GM21825 (cell line): ENCODE measurements at regions not wholly inside any gene's neighbourhood (a gene's known extent, or its start where the extent isn't known, plus 50 kb on each side); places are given as distances from the start of the nearest gene placed in this dataset.

Experiments
- ATAC-seq: cut with Tn5 transposase; IDR thresholded peaks from one replicate; pipeline ENCODE4 v1.9.1; 2021; ENCODE audit warnings: mild to moderate bottlenecking, moderate library complexity; ENCODE audit not compliant: unreplicated experiment

DNA sequence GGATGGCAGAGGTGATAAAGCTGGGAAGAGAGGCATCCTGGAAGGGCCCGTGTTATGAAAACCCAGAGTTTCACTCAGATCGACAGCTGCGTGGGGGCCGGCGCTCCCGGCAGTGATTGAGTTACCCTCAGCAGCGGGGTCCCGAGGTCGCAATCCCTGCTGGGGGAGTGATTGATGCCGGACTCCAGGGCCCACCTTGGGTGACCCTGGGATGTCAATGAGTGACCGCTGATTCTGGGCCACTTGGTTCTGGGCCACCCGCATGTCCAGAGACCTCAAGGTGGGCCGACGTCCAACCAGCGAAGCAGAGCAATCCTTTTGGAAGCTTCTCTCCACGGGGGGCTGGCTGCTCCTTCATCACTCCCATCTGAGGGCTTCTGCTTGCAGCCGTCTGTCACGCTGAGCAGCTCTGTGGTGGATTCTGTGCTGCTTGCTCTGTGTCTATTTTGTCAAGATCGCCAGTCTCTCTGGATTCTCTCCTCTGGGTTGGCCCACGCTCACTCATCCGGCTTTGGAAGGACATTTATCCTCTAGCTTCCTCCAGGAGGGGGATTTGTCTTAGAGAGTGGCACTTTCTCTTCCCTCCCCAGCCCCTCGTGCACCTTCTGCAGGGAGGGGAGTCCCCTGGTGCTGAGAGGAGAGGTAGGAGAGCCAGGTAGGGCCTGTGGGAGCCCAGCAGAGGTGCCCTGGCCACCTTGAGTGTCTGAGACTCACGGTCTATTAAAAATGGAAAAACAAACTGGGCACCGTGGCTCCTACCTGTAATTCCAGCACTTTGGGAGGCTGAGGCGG is 110.9 kb upstream of the C1orf174 start:
- ATAC-seq: no peak

GRCh38 chr1:4016351-4017130 is 116.5 kb upstream of the C1orf174 start:
- ATAC-seq: no peak

DNA sequence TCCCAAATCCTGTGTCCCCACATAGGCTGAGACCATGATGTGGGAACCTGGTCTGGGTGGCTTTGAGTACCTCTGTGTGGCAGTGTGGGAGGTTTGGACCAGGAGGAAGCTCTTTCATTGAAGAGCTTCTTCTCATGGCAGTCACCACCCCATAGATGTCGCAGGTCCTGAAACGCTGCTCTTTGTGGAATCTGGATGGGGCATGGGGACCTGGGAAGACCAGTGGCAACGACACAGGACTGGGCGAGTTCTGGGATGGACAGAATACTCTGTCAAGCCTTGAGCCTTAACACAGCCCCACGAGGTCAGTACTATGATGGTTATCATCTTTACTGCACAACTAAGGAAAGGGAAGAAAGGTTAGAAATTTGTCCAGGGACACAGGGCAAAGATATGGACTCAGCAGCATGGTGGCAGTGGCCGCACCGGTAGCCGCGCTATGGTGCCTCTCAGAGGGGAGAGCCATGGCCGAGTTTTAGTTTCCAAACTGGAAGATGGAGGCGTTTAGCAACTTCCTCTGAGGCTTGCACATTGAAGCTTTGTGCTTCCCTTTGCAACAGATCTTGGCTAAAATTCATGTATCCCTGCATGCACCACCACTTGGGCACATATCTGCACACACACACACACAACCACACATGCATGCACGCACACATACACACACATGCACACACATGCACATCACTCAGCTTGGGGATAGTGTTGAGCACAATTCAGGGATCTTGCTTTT is 117.7 kb upstream of the C1orf174 start:
- no peak for ATAC-seq

- no peak for ATAC-seq
These were observed 118.5 kb upstream of the C1orf174 start for GRCh38 chr1:4018466-4019146.

GRCh38 chr1:4019147-4019521 is 119.1 kb upstream of the C1orf174 start:
- no peak for ATAC-seq

DNA sequence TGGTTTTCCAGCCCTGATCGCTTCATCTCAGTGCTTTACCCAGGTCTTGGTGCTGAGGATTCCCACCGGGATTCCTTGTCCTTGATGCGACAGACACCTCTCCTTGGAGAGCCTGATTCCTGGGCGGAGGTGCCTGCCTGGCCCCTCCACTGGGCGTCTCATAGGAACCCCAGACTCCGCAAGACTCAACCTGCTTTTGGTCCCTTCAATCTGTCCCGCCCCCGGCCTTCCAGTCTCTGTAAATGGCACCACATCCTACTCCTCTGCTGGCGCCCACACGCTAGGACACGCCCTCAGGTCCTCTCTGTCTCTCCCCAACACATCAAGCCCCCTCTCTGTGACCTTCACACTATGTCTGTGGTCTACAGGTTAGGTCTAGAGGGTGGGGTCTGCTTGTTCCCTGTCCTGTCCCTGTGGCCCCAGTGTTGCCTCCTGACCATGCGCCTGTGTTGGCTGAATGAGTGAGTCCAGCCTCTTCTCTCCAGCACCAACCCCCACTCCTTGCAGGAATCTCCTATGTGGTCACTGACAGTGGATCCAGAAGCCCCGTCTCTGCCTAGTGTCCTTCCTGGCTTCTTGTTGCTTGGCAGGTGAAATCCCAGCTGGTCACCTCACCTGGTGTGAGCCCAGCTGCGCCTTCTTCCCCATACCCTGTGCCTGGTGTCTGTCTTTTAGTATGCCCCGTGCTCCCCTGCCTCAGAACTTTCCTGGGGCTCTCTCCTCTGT is 119.7 kb upstream of the C1orf174 start:
- no peak for ATAC-seq

- ATAC-seq: no peak
These were observed 120.4 kb upstream of the C1orf174 start for GRCh38 chr1:4020449-4020848.

GRCh38 chr1:4021136-4021973 is 121.3 kb upstream of the C1orf174 start:
- ATAC-seq: no peak

GRCh38 chr1:4021974-4022268 is 121.8 kb upstream of the C1orf174 start:
- ATAC-seq: no peak

DNA sequence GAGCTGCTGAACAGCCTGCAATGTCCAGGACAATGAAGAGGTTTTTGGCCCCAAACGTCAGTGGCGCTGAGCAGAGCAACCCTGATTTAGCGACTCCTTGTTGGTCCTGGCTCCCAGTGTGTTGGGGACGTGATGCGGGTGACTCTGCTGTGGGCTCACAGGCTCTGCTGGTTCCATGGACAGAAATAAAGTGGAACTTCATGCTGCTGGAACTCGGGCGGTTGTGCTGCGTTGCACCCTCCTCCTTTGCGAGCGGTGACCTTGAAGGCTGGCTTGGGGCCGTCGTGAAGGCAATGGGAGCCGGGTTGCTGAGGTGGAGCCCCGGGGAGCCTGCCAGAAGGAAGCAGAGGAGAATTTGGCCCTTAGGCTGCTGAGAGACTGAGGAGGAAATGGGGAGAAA is 122.6 kb upstream of the C1orf174 start:
- no peak for ATAC-seq

DNA sequence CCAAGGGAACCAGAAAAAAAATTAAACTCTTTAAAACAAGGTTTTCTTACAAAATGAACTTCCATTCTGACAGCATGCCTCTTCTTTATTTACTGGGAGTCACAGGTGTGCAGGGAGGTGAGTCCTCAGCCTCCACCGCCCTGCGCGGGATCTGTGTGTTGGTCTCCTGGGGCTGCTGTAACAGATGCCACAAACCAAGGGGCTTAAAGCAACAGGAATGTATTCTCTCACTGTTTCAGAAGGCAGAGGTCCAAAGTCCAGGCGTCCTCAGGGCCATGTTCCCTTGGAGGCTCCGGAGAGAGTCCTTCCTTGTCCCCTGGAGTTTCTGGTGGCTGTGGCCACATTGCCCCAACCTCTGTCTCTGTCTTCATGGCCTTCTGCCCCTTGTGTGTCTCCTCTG is 123.6 kb upstream of the C1orf174 start:
- ATAC-seq: no peak

GRCh38 chr1:4024811-4025210 is 124.7 kb upstream of the C1orf174 start:
- ATAC-seq: no peak

- ATAC-seq: no peak
These were observed 125.7 kb upstream of the C1orf174 start for GRCh38 chr1:4025752-4026151.

GRCh38 chr1:4027008-4027407 is 126.9 kb upstream of the C1orf174 start:
- no peak for ATAC-seq

GRCh38 chr1:4027492-4028138 is 127.5 kb upstream of the C1orf174 start:
- no peak for ATAC-seq

- ATAC-seq: no peak
These were observed 128.0 kb upstream of the C1orf174 start for GRCh38 chr1:4028139-4028501.

- ATAC-seq: no peak
These were observed 129.3 kb upstream of the C1orf174 start for GRCh38 chr1:4029376-4029775.

GRCh38 chr1:4032571-4032970 is 132.5 kb upstream of the C1orf174 start:
- ATAC-seq: no peak

- ATAC-seq: no peak
These were observed 133.1 kb upstream of the C1orf174 start for GRCh38 chr1:4033129-4033676.
